ENCODE measurements at regions not wholly inside any gene's neighbourhood (a gene's known extent, or its start where the extent isn't known, plus 50 kb on each side); places are given as distances from the start of the nearest gene placed in this dataset.

DNA sequence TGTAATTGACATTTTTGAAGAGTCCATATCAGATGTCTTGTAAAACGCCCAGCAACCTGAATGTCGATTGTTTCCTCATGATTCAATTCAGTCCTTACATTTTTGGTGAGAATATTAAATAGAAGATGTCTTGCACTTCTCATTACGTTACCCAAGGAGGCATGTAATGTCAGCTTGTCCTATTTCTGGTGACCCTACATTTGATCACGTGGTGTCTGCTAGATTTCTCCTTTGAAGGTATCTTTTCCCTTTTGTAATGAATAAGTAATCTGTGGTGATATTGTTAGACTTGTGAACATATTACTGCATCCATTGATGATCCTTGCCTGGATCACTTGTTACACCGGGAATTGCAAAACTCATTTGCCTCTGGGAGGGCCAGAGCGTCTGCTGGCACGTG lies 87.6 kb upstream of the DISP3 start:
- FAIRE-seq (no peak), DNase-seq (no peak)
- intact Hi-C loops (cut with DNase I) = no loop called here
- no peak for TF ChIP-seq CTCF (IDR thresholded peaks at IDR 0.05; ENCODE audit: borderline replicate concordance, extremely low read depth, insufficient read depth)
- H3K27me3 ChIP-seq (ENCODE audit: control insufficient read depth, insufficient read depth, low read length) = no peaks in the 10 kb centered on the region
- no peaks in the 10 kb centered on the region for H3K36me3 ChIP-seq (ENCODE audit: control insufficient read depth in 2 of 3, insufficient read depth in 3 of 3, low read length in 3 of 3)
- peaks cover 0 to 3% (median 0%) of the 10 kb centered on the region in 3 donors for H3K9me3 ChIP-seq (ENCODE audit: control insufficient read depth in 2 of 3, insufficient read depth in 1 of 3, low read length in 3 of 3)
- H3K4me1 ChIP-seq (ENCODE audit: control insufficient read depth in 2 of 3, insufficient read depth in 2 of 3, low read depth in 1 of 3, low read length in 3 of 3) = no peaks in the 10 kb centered on the region
- H3K4me3 ChIP-seq (ENCODE audit: low read length in 3 of 3) = no peak overlapping the region
- no peak overlapping the region for H3K27ac ChIP-seq (ENCODE audit: low read depth in 2 of 2, low read length in 2 of 2)
- no peak overlapping the region for H3K9ac ChIP-seq (ENCODE audit: low read length in 3 of 3)

GRCh38 chr1:11391886-11392285 lies 87.1 kb upstream of the DISP3 start:
- intact Hi-C loops (cut with DNase I) = no loop called here
- Histone ChIP-seq H3K27me3 (ENCODE audit: control insufficient read depth, insufficient read depth, low read length) (no peaks in the 10 kb centered on the region), H3K27ac (ENCODE audit: low read depth in 2 of 2, low read length in 2 of 2) (no peak overlapping the region), H3K4me3 (ENCODE audit: low read length in 3 of 3) (no peak overlapping the region), H3K4me1 (ENCODE audit: control insufficient read depth in 2 of 3, insufficient read depth in 2 of 3, low read depth in 1 of 3, low read length in 3 of 3) (no peaks in the 10 kb centered on the region), H3K36me3 (ENCODE audit: control insufficient read depth in 2 of 3, insufficient read depth in 3 of 3, low read length in 3 of 3) (no peaks in the 10 kb centered on the region), H3K9me3 (ENCODE audit: control insufficient read depth in 2 of 3, insufficient read depth in 1 of 3, low read length in 3 of 3) (peaks cover 0 to 3% (median 0%) of the 10 kb centered on the region in 3 donors), H3K9ac (ENCODE audit: low read length in 3 of 3) (no peak overlapping the region)
- FAIRE-seq (no peak), DNase-seq (no peak)
- TF ChIP-seq CTCF (IDR thresholded peaks at IDR 0.05; ENCODE audit: borderline replicate concordance, extremely low read depth, insufficient read depth) = no peak

- TF ChIP-seq CTCF (IDR thresholded peaks at IDR 0.05; ENCODE audit: borderline replicate concordance, extremely low read depth, insufficient read depth) = no peak
- Histone ChIP-seq H3K9me3 (ENCODE audit: control insufficient read depth in 2 of 3, insufficient read depth in 1 of 3, low read length in 3 of 3) (peaks cover 0 to 3% (median 0%) of the 10 kb centered on the region in 3 donors), H3K27ac (ENCODE audit: low read depth in 2 of 2, low read length in 2 of 2) (no peak overlapping the region), H3K27me3 (ENCODE audit: control insufficient read depth, insufficient read depth, low read length) (no peaks in the 10 kb centered on the region), H3K36me3 (ENCODE audit: control insufficient read depth in 2 of 3, insufficient read depth in 3 of 3, low read length in 3 of 3) (no peaks in the 10 kb centered on the region), H3K4me1 (ENCODE audit: control insufficient read depth in 2 of 3, insufficient read depth in 2 of 3, low read depth in 1 of 3, low read length in 3 of 3) (no peaks in the 10 kb centered on the region), H3K4me3 (ENCODE audit: low read length in 3 of 3) (no peak overlapping the region), H3K9ac (ENCODE audit: low read length in 3 of 3) (no peak overlapping the region)
- FAIRE-seq (no peak), DNase-seq (no peak)
- intact Hi-C loops (cut with DNase I) = no loop called here
Measured at GRCh38 chr1:11394592-11395245, 84.2 kb upstream of the DISP3 start.

DNA sequence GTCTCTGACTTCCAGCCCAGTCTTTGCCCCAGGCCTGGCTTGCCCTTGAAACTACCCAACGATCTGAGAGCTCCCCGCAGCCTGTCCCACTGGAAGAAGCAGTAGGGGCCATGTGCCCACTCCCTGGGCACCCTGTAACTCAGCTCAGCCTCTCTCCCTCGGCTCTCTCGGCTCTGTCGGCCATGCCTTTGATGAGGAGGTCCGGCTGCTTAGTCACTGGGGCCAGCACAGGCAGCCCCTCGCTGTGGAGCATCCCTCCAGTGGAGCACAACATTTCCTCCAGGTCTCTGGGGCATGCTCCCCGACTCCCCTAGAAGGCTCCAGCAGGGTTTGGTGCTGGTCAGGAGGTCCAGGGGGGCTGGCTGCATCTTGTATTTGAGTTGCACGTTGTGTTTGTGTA lies 83.3 kb upstream of the DISP3 start:
- DNase-seq (no peak), FAIRE-seq (no peak)
- Histone ChIP-seq H3K27me3 (ENCODE audit: control insufficient read depth, insufficient read depth, low read length) (no peaks in the 10 kb centered on the region), H3K27ac (ENCODE audit: low read depth in 2 of 2, low read length in 2 of 2) (no peak overlapping the region), H3K4me1 (ENCODE audit: control insufficient read depth in 2 of 3, insufficient read depth in 2 of 3, low read depth in 1 of 3, low read length in 3 of 3) (no peaks in the 10 kb centered on the region), H3K36me3 (ENCODE audit: control insufficient read depth in 2 of 3, insufficient read depth in 3 of 3, low read length in 3 of 3) (no peaks in the 10 kb centered on the region), H3K9ac (ENCODE audit: low read length in 3 of 3) (no peak overlapping the region), H3K4me3 (ENCODE audit: low read length in 3 of 3) (no peak overlapping the region), H3K9me3 (ENCODE audit: control insufficient read depth in 2 of 3, insufficient read depth in 1 of 3, low read length in 3 of 3) (peaks cover 0 to 3% (median 0%) of the 10 kb centered on the region in 3 donors)
- intact Hi-C loops (cut with DNase I) = no loop called here
- no peak for TF ChIP-seq CTCF (IDR thresholded peaks at IDR 0.05; ENCODE audit: borderline replicate concordance, extremely low read depth, insufficient read depth)
